Adrenal gland (tissue), 5 donors: ENCODE measurements at regions not wholly inside any gene's neighbourhood (a gene's known extent, or its start where the extent isn't known, plus 50 kb on each side); places are given as distances from the start of the nearest gene placed in this dataset.

ENCODE experiments used
- POLR2A ChIP-seq, 2 donors: fragments of 450-650 bp; IDR thresholded peaks; one replicate each; pipeline ENCODE4 v1.6.1; 2017; ENCODE audit warnings: antibody characterized with exemption in 2 of 2, mild to moderate bottlenecking in 2 of 2, moderate library complexity in 1 of 2
- TF ChIP-seq, protein P1 (sequence below), 6 experiments: fragments of 450-650 bp in 4 of 6; fragments of 200-600 bp in 2 of 6; sonication (generic) in 1 of 6; IDR thresholded peaks; 1 replicate in 5 of 6; 2 replicates in 1 of 6; pipeline versions ENCODE4 v1.5.1 to v1.8.0; 2016 to 2021; ENCODE audit warnings: antibody characterized with exemption in 6 of 6, mild to moderate bottlenecking in 2 of 6, moderate library complexity in 1 of 6
- donor health status: DM: no; HTN: no; CAD: no.

DNA sequence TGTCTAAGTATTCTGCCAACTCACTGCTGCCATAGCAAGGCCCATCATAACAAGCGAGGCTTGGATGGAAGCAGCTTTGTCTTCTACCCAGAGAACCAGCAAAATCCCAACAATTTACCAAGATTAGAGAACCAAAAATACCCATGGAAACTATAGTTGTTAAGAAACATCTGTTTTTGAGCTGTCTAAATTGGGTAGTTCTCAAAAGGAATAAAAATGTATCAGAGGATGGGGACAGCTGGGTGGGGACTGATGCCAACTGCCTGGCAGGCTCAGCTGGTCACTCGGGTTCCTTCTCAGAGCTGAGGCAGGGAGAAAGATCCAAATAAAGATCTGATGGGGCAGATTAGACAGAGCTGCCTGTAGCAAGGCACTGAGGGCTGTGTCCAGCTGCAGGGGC is 85.9 kb upstream of the GRK3 start:
- TF ChIP-seq, protein P1, sequence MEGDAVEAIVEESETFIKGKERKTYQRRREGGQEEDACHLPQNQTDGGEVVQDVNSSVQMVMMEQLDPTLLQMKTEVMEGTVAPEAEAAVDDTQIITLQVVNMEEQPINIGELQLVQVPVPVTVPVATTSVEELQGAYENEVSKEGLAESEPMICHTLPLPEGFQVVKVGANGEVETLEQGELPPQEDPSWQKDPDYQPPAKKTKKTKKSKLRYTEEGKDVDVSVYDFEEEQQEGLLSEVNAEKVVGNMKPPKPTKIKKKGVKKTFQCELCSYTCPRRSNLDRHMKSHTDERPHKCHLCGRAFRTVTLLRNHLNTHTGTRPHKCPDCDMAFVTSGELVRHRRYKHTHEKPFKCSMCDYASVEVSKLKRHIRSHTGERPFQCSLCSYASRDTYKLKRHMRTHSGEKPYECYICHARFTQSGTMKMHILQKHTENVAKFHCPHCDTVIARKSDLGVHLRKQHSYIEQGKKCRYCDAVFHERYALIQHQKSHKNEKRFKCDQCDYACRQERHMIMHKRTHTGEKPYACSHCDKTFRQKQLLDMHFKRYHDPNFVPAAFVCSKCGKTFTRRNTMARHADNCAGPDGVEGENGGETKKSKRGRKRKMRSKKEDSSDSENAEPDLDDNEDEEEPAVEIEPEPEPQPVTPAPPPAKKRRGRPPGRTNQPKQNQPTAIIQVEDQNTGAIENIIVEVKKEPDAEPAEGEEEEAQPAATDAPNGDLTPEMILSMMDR (IDR thresholded peaks at IDR 0.05): no peak
- no peak for TF ChIP-seq POLR2A (IDR thresholded peaks at IDR 0.05)
